ENCODE measurements at regions not wholly inside any gene's neighbourhood (a gene's known extent, or its start where the extent isn't known, plus 50 kb on each side); places are given as distances from the start of the nearest gene placed in this dataset.
A peak's percentile ranks its signal among the peaks of the same experiment; 100 is the strongest.

DNA sequence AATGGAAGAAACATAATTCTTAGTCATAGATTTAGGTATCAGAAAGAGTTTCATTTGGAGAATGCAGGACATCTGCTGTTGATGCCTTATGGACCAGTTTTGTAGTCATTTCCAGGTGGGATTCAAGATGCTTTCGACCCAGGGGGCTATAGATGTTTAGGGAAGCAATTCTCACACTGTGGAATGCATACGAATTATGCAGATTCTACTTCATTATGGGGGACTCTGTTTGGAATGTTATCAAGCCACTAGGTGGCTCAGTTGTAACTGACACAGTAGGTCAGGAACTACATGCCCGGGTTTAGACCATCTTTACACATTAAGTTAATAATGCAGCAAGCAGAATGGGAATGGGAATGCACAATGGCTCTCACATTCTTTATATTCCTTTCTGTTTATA lies 1359.8 kb downstream of the ZPLD1 start:
- peak; percentile 14; the same call in 1 of the 2 replicates for TF ChIP-seq CTCF (IDR thresholded peaks at IDR 0.05; ENCODE audit: borderline replicate concordance, insufficient read depth, low read depth, low read length)

GRCh38 chr3:103796068-103796467 lies 1361.3 kb downstream of the ZPLD1 start:
- no peak overlapping the region for H3K4me3 ChIP-seq (ENCODE audit: low read depth, low read length)
- TF ChIP-seq CTCF (IDR thresholded peaks at IDR 0.05; ENCODE audit: borderline replicate concordance, insufficient read depth, low read depth, low read length) = no peak

More for the DNA sequence above, 1359.8 kb downstream of the ZPLD1 start:
- H3K4me3 ChIP-seq (ENCODE audit: low read depth, low read length) = no peak overlapping the region

- TF ChIP-seq CTCF (IDR thresholded peaks at IDR 0.05; ENCODE audit: borderline replicate concordance, insufficient read depth, low read depth, low read length) = no peak
- no peak overlapping the region for H3K4me3 ChIP-seq (ENCODE audit: low read depth, low read length)
These were observed 1369.0 kb downstream of the ZPLD1 start for GRCh38 chr3:103803787-103804186.

- no peak for TF ChIP-seq CTCF (IDR thresholded peaks at IDR 0.05; ENCODE audit: borderline replicate concordance, insufficient read depth, low read depth, low read length)
- no peak overlapping the region for H3K4me3 ChIP-seq (ENCODE audit: low read depth, low read length)
These were observed 1375.4 kb downstream of the ZPLD1 start for GRCh38 chr3:103810167-103810566.

GRCh38 chr3:103813955-103814354 lies 1379.1 kb downstream of the ZPLD1 start:
- TF ChIP-seq CTCF (IDR thresholded peaks at IDR 0.05; ENCODE audit: borderline replicate concordance, insufficient read depth, low read depth, low read length) = no peak

GRCh38 chr3:103818398-103818797 lies 1383.6 kb downstream of the ZPLD1 start:
- no peak overlapping the region for H3K4me3 ChIP-seq (ENCODE audit: low read depth, low read length)
- no peak for TF ChIP-seq CTCF (IDR thresholded peaks at IDR 0.05; ENCODE audit: borderline replicate concordance, insufficient read depth, low read depth, low read length)

More at GRCh38 chr3:103813955-103814354, 1379.1 kb downstream of the ZPLD1 start:
- H3K4me3 ChIP-seq (ENCODE audit: low read depth, low read length) = no peak overlapping the region

DNA sequence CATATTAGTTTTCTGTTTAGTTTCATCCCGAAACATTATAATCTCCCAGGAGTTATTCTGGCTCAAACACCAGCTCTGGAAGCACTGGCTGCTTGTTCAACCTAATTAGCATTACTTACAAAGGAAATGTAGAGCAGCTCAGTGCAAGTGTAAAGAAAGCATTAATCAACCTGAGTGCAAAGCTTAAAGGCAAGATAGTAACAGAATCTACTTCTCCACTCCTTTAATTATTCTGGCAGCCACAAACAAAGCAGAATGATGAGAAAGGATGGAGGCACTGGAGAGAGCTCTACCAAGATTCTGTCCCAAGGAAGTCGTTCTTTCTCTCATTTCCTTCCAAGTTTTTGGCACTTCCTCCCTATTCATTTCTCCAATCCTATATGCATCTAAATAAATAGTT lies 1384.0 kb downstream of the ZPLD1 start:
- no peak for TF ChIP-seq CTCF (IDR thresholded peaks at IDR 0.05; ENCODE audit: borderline replicate concordance, insufficient read depth, low read depth, low read length)
- H3K4me3 ChIP-seq (ENCODE audit: low read depth, low read length) = no peak overlapping the region
